ENCODE measurements at regions not wholly inside any gene's neighbourhood (a gene's known extent, or its start where the extent isn't known, plus 50 kb on each side); places are given as distances from the start of the nearest gene placed in this dataset.

GRCh38 chr6:14964556-14965270, 281.2 kb upstream of the JARID2 start:
- no peak for DNase-seq (ENCODE audit: low read depth in 2 of 2)

DNA sequence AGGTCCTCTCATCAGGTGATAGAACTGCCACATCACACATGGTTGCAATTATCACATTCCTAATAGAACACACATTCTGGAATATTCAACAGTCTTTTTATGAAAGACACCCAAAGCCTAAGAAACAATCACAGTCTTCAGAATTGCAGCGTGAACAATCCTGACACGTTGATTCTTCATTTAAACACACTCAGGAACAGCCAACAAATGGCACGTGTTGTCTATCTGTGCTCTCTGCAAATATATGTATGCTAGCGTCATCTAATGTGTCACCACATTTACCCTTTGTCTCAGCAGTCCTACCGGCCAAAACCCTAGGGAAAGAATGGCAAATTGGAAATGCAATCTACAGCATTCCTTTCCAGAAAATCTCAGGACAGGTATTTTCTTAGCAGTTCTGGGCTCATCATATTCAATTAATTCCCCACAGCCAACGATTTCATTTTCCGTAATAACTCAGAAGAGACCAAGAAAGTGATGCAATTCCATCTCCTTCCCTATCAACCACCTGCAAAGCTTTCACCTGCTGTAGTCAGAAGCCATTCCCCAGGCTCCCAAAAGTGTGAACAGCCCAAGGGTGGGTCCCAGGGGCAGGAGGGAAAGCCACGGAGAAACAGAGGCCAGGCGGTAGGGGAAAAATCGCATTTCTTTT, 280.3 kb upstream of the JARID2 start:
- DNase-seq (ENCODE audit: low read depth in 2 of 2): no peak

GRCh38 chr6:14966096-14966905, 279.6 kb upstream of the JARID2 start:
- DNase-seq (ENCODE audit: low read depth in 2 of 2): no peak

GRCh38 chr6:14966906-14967711, 278.8 kb upstream of the JARID2 start:
- no peak for DNase-seq (ENCODE audit: low read depth in 2 of 2)

DNA sequence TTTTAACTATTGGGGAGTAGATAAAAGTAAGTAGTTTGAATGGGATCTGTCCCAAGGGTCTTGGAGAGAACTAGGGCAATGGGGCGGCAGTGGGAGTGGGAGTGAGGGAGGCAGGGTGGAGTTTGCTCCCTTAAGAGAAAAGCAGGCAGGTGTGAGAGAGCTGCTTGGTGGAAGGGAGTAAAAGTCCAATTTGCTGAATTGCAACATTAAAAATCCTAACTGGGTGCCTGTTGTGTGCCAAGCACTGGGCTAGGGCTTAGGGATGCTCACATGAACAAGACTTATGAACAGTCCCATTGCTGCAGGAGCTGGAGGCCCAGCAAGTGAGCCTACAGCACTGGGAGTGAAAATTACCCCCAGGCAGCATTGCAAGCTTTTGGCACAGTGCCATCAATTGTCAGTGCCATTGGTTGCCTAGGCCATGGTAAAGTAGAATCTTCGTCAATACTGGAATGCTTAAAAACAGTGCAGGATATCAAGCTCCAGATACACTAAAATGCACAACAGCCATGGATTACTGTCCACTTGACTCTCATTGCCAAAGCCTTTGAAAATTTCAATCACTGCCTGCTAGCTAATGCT, 277.7 kb upstream of the JARID2 start:
- DNase-seq (ENCODE audit: low read depth in 2 of 2): no peak

DNA sequence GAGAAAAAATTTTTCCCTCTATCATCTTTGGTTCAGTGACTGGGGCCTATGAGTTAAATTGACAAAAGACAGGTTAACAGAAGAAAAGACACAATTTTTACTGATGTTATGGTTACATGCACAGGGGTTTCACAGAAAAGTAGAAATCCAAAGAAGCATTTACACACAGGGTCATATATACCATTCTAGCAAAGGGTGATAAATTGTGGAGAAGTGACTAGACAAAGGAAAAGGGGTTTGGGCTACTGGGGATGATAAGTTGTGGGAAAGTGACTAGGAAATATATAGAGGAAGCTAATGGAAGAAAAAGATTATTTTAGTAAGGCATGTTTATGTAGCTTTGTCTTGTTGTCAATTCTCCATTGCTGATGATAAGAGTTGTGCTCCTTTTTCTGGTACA, 276.7 kb upstream of the JARID2 start:
- no peak for DNase-seq (ENCODE audit: low read depth in 2 of 2)

GRCh38 chr6:14972379-14973067, 273.3 kb upstream of the JARID2 start:
- DNase-seq (ENCODE audit: low read depth in 2 of 2): no peak

GRCh38 chr6:14974372-14974771, 271.5 kb upstream of the JARID2 start:
- no peak for DNase-seq (ENCODE audit: low read depth in 2 of 2)

DNA sequence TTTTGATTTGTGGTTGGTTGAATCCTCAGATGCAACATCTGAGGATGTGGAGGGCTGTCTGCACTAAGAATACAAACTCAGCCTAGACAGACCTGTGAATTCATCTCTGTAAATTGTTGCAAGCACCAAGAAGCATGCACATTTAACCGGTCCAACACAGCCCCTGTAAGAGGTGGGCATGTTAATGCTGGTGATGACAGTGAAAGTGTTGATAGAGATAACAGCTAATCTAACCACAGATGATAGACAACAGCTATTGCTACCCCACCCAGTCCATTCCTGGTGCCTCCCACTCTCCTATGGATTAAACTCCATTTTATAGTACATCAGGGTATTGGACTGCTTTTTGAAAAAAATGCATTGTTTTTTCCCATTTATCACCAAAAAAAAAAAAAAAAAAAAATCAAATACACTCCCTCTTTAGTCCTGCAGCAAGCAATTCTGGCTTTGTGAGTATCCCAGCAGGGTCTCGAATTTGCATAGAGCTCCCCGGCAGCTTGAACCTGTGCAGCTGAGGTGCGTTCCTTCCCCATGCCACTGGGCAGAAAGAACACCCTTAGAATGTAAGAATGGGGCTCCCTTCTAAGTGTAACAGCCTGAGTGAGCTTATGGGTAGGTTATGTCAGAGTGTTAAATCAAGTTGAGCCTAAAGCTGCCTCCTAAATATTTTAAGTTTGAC, 270.9 kb upstream of the JARID2 start:
- no peak for DNase-seq (ENCODE audit: low read depth in 2 of 2)

- DNase-seq (ENCODE audit: low read depth in 2 of 2): no peak
These were observed 270.4 kb upstream of the JARID2 start for GRCh38 chr6:14975471-14975817.

DNA sequence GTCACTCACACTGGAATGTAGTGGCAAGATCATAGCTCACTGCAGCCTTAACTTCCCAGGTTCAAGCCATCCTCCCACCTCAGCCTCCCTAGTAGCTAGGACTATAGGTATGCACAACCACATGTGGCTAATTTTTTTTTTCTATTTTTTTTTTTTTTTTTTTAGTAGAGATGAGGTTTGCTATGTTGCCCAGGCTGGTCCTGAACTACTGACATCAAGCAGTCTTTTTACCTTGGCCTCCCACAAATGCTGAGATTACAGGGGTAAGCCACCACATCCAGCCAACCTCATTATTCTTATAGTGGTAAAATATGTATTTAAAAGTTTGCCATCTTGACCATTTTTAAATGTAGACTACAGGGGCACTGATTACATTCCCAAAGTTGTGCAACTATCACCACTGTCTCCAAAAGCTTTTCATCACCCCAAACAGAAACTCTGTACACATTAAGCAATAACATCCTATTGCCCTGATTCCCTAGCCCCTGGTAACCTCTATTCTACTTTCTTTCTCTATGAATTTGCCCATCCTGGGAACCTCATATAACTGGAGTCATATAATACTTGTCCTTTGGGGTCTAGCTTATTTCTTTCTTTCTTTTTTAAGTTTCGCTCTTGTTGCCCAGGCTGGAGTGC, 268.0 kb upstream of the JARID2 start:
- no peak for DNase-seq (ENCODE audit: low read depth in 2 of 2)

GRCh38 chr6:14981960-14982359, 263.9 kb upstream of the JARID2 start:
- DNase-seq (ENCODE audit: low read depth in 2 of 2): no peak

DNA sequence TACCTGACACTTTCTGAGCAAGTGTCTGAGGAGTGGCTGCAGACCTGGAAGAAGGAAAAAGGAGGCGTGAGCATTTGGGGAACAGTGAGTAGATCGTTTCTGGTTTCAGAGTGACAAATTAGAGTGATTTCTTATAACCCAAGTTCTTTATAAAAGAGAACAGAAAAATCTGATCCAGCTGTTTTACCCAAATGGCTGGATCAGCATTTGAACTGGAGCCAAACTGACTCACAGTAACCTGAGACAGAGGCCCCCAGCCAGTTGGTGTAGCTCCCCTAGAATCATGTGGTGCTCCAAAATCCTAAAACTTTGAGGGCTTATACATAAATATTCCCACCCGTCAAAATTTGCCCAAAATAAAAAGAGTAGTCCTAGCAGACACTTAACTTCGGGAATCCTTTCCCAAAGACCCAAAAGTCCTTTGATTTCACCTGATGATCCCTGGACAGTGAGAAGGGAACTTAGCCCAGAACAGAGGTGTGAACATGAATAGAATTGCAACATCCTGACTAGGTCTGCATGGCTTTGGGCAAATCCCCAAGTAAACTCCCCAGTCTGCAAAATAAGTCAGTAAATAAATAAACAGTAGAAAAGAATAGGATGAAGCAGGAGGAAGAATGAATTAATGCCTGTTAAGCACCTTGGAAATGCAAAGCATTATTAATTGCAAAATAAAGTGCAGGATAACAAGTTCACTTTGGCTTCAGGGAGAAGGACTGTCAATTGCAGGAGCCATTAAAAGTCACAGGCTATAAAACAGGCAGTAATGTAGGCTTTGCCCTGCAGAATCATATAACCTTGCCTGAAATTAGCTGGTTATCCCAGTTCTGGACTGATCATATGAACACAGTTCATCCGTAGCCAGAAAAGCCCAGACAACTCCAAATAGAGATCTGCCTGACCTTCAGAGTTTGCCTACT, 262.0 kb upstream of the JARID2 start:
- DNase-seq (ENCODE audit: low read depth in 2 of 2): no peak

GRCh38 chr6:14984519-14984853, 261.4 kb upstream of the JARID2 start:
- DNase-seq (ENCODE audit: low read depth in 2 of 2): no peak

GRCh38 chr6:14985366-14985765, 260.5 kb upstream of the JARID2 start:
- no peak for DNase-seq (ENCODE audit: low read depth in 2 of 2)

DNA sequence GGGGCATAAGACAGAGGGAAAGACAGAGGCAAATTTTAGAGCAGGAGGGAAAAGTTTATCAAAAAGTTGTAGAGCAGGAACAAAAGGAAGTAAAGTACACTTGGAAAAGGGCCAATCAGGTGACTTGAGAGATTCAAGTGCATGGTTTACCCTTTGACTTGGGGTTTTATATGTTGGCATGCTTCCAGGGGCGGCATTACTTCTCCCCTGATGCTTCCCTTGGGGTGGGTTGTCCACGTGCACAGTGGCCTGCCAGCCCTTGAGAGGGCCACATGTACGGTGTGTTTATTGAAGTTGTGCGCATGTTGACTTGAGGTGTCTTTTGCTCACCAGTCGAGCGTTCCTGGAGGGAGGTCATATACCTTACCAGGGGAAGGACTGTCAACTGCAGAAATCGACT, 259.5 kb upstream of the JARID2 start:
- no peak for DNase-seq (ENCODE audit: low read depth in 2 of 2)

- DNase-seq (ENCODE audit: low read depth in 2 of 2): no peak
These were observed 258.4 kb upstream of the JARID2 start for GRCh38 chr6:14987490-14987889.

DNA sequence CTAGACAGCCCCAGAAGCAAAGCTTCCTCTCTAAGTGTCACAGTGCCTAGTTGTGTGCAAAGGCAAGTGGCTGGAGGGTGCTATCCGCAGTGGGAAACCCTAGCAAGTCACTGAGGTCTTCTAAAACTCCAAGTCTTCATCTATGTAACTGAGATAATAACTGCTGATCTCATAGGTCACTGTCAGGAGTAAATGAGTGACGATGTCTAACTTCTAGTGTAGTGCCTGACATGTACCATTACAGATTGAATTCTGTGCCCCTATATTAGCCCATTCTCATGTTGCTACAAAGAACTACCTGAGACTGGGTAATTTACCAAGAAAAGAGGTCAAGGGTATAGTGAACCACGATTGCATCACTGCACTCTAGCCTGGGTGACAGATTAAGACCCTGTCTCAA, 253.5 kb upstream of the JARID2 start:
- DNase-seq (ENCODE audit: low read depth in 2 of 2): no peak

- DNase-seq (ENCODE audit: low read depth in 2 of 2): no peak
These were observed 250.7 kb upstream of the JARID2 start for GRCh38 chr6:14995208-14995607.
